CD14-positive monocyte (primary cell): ENCODE measurements at regions not wholly inside any gene's neighbourhood (a gene's known extent, or its start where the extent isn't known, plus 50 kb on each side); places are given as distances from the start of the nearest gene placed in this dataset.

Source experiments
- DNase-seq, 3 donors: peaks; one replicate each; pipeline ENCODE4 v3.0.0-alpha.2; 2011 to 2022
- H2AFZ ChIP-seq: 2 replicates; pipeline ENCODE4 v1.6.0; 2012; ENCODE audit warnings: mild to moderate bottlenecking, low read depth, low read length, inconsistent platforms; ENCODE audit not compliant: insufficient read depth, poor library complexity, severe bottlenecking
- H3K27ac ChIP-seq, 2 donors: 1 replicate in 1 of 2; 2 replicates in 1 of 2; pipeline ENCODE4 v1.5.1; 2012 to 2013; ENCODE audit warnings: low read length in 2 of 2, control low read depth in 1 of 2, inconsistent platforms in 1 of 2, low read depth in 1 of 2, mild to moderate bottlenecking in 1 of 2
- H3K27me3 ChIP-seq, 2 donors: one replicate each; pipeline versions ENCODE4 v1.6.0 to v1.6.1; 2011 to 2013; ENCODE audit warnings: low read length in 2 of 2; ENCODE audit not compliant: control insufficient read depth in 2 of 2, insufficient read depth in 2 of 2
- H3K36me3 ChIP-seq, 2 donors: replicated peaks in 1 of 2; 1 replicate in 1 of 2; 2 replicates in 1 of 2; pipeline versions ENCODE4 v1.5.1 to v1.6.1; 2012 to 2013; ENCODE audit warnings: low read length in 2 of 2, control low read depth in 1 of 2, inconsistent platforms in 1 of 2, mild to moderate bottlenecking in 1 of 2; ENCODE audit not compliant: insufficient read depth in 2 of 2, control insufficient read depth in 1 of 2
- H3K4me1 ChIP-seq, 2 donors: 1 replicate in 1 of 2; 2 replicates in 1 of 2; pipeline versions ENCODE4 v1.5.1 to v1.6.1; 2012 to 2013; ENCODE audit warnings: low read length in 2 of 2, control low read depth in 1 of 2, inconsistent platforms in 1 of 2, mild to moderate bottlenecking in 1 of 2, moderate library complexity in 1 of 2; ENCODE audit not compliant: insufficient read depth in 2 of 2, control insufficient read depth in 1 of 2
- H3K4me2 ChIP-seq: replicated peaks from 2 replicates; pipeline ENCODE3; 2012; ENCODE audit warnings: low read length, moderate library complexity, mild to moderate bottlenecking; ENCODE audit not compliant: poor library complexity, severe bottlenecking; ENCODE audit errors: extremely low read depth
- H3K4me3 ChIP-seq, 3 experiments: fragments of 200-600 bp in 1 of 3; sonication (generic) in 1 of 3; replicated peaks in 1 of 3; 1 replicate in 2 of 3; 2 replicates in 1 of 3; pipeline ENCODE4 v1.5.1; 2011 to 2013; ENCODE audit warnings: low read length in 3 of 3, mild to moderate bottlenecking in 3 of 3, control low read depth in 2 of 3, low read depth in 2 of 3, inconsistent platforms in 1 of 3, moderate library complexity in 1 of 3
- H3K79me2 ChIP-seq: 2 replicates; pipeline ENCODE4 v1.6.0; 2012; ENCODE audit warnings: mild to moderate bottlenecking, control low read depth, inconsistent platforms, low read length, moderate library complexity; ENCODE audit not compliant: insufficient read depth
- H3K9ac ChIP-seq: 2 replicates; pipeline ENCODE4 v1.6.0; 2017; ENCODE audit warnings: low read length, mild to moderate bottlenecking; ENCODE audit not compliant: insufficient read depth, poor library complexity, severe bottlenecking
- H3K9me3 ChIP-seq, 2 donors: replicated peaks in 1 of 2; 1 replicate in 1 of 2; 2 replicates in 1 of 2; pipeline versions ENCODE4 v1.5.1 to v1.6.1; 2012 to 2013; ENCODE audit warnings: low read length in 2 of 2, control low read depth in 1 of 2; ENCODE audit not compliant: control insufficient read depth in 1 of 2, insufficient read depth in 1 of 2
- H4K20me1 ChIP-seq: 2 replicates; pipeline ENCODE4 v1.6.0; 2012; ENCODE audit warnings: mild to moderate bottlenecking, low read length, control low read depth, moderate library complexity; ENCODE audit not compliant: insufficient read depth
- H3K27ac Mint-ChIP-seq, 7 donors: one replicate each; pipeline ENCODE4 v1.8.0; 2020; ENCODE audit warnings: mild to moderate bottlenecking in 7 of 7, mixed read lengths in 7 of 7, moderate library complexity in 6 of 7, inconsistent platforms in 2 of 7
- H3K27me3 Mint-ChIP-seq, 3 donors: one replicate each; pipeline ENCODE4 v1.8.0; 2021 to 2022; ENCODE audit warnings: low read depth in 3 of 3, mild to moderate bottlenecking in 3 of 3, mixed read lengths in 3 of 3, moderate library complexity in 3 of 3, inconsistent platforms in 1 of 3
- H3K36me3 Mint-ChIP-seq, 2 donors: one replicate each; pipeline ENCODE4 v1.8.0; 2020; ENCODE audit warnings: mixed read lengths in 2 of 2, inconsistent platforms in 1 of 2, mild to moderate bottlenecking in 1 of 2
- H3K4me1 Mint-ChIP-seq: one replicate; pipeline ENCODE4 v1.8.0; 2020; ENCODE audit warnings: mild to moderate bottlenecking, mixed read lengths
- H3K4me3 Mint-ChIP-seq, 2 donors: one replicate each; pipeline ENCODE4 v1.8.0; 2020; ENCODE audit warnings: mild to moderate bottlenecking in 2 of 2, mixed read lengths in 2 of 2, moderate library complexity in 1 of 2
- H3K9me3 Mint-ChIP-seq, 7 donors: one replicate each; pipeline ENCODE4 v1.8.0; 2020 to 2022; ENCODE audit warnings: mixed read lengths in 7 of 7, mild to moderate bottlenecking in 6 of 7, moderate library complexity in 6 of 7, inconsistent platforms in 2 of 7
- CTCF ChIP-seq: fragments of 200-600 bp; IDR thresholded peaks from one replicate; pipeline ENCODE4 v1.8.0; 2022; ENCODE audit warnings: antibody characterized with exemption, mild to moderate bottlenecking
- WGBS: methylation state at CpG from one replicate; pipeline ENCODE4 v1.1.5; 2013; ENCODE audit warnings: missing lambda C conversion rate; ENCODE audit not compliant: insufficient coverage; 5-methylcytosine and 5-hydroxymethylcytosine counted together
- intact Hi-C, 2 donors: fragments of 100-400 bp; cut with micrococcal nuclease; formaldehyde crosslinking; loops; one replicate each; pipeline versions ENCODE4 v1.15.0 to v1.15.1; 2023

GRCh38 chr13:106821979-106822378 is 254.0 kb upstream of the ARGLU1 start:
- Histone ChIP-seq H2AFZ (no peak overlapping the region), H3K27me3 (no peaks in the 10 kb centered on the region), H3K9ac (no peak overlapping the region), H4K20me1 (no peaks in the 10 kb centered on the region), H3K79me2 (no peaks in the 10 kb centered on the region), H3K4me1 (no peaks in the 10 kb centered on the region), H3K27ac (no peak overlapping the region), H3K4me2 (no peak overlapping the region), H3K36me3 (no peaks in the 10 kb centered on the region), H3K9me3 (no peaks in the 10 kb centered on the region), H3K4me3 (no peak overlapping the region)
- 100% methylated on average over 3 of the region's 8 CpGs for WGBS
- no peak overlapping the region for H3K4me3 Mint-ChIP-seq
- H3K36me3 Mint-ChIP-seq: no peaks in the 10 kb centered on the region
- no peak for DNase-seq
- no peak overlapping the region for H3K27ac Mint-ChIP-seq
- peaks cover 0 to 9% (median 0%) of the 10 kb centered on the region in 7 donors for H3K9me3 Mint-ChIP-seq
- intact Hi-C loops: no loop called here
- H3K27me3 Mint-ChIP-seq: no peaks in the 10 kb centered on the region
- no peak for TF ChIP-seq CTCF
- no peaks in the 10 kb centered on the region for H3K4me1 Mint-ChIP-seq

GRCh38 chr13:106819413-106820180 is 251.7 kb upstream of the ARGLU1 start:
- H3K9ac ChIP-seq: no peak overlapping the region
- H3K36me3 ChIP-seq: no peaks in the 10 kb centered on the region
- no peak for TF ChIP-seq CTCF
- no peaks in the 10 kb centered on the region for H3K9me3 ChIP-seq
- Mint-ChIP-seq H3K9me3 (peaks cover 0 to 6% (median 0%) of the 10 kb centered on the region in 7 donors), H3K27ac (no peak overlapping the region), H3K4me3 (no peak overlapping the region), H3K36me3 (no peaks in the 10 kb centered on the region), H3K27me3 (no peaks in the 10 kb centered on the region), H3K4me1 (no peaks in the 10 kb centered on the region)
- no peaks in the 10 kb centered on the region for H3K4me1 ChIP-seq
- 67% methylated on average over 3 of the region's 6 CpGs for WGBS
- no peaks in the 10 kb centered on the region for H3K79me2 ChIP-seq
- intact Hi-C loops: no loop called here
- H3K4me2 ChIP-seq: no peak overlapping the region
- H3K4me3 ChIP-seq: no peak overlapping the region
- no peaks in the 10 kb centered on the region for H4K20me1 ChIP-seq
- H3K27ac ChIP-seq: no peak overlapping the region
- H3K27me3 ChIP-seq: no peaks in the 10 kb centered on the region
- H2AFZ ChIP-seq: no peak overlapping the region
- DNase-seq: no peak
